HCT116 (cell line): ENCODE measurements at regions not wholly inside any gene's neighbourhood (a gene's known extent, or its start where the extent isn't known, plus 50 kb on each side); places are given as distances from the start of the nearest gene placed in this dataset.

Experiments
- ATAC-seq: fragments of 200-7000 bp; cut with Tn5 transposase; 2 replicates; pipeline ENCODE4 v1.9.1; 2020; ENCODE audit warnings: mild to moderate bottlenecking, moderate library complexity
- BruUV-seq: library from RNA; stranded (reverse); fragments of 400-500 nt; replicated peaks from 2 replicates; lab custom pipeline; 2021; lab: Mats Ljungman, UMichigan
- CTCF ChIA-PET: fragments of 300-600 bp; sonication (Branson Sonifier 250); formaldehyde crosslinking; loops from one replicate; lab custom pipeline; 2021; ENCODE audit warnings: antibody characterized with exemption; lab: Charles Lee
- POLR2A ChIA-PET: fragments of 300-600, 350-600 bp; sonication (Branson Sonifier 250); formaldehyde crosslinking; loops from one replicate; lab custom pipeline; 2021; ENCODE audit warnings: antibody characterized with exemption; lab: Charles Lee
- RAD21 ChIA-PET, 2 experiments: fragments of 300-600 bp; sonication (Branson Sonifier 250); formaldehyde crosslinking; loops; one replicate each; lab custom pipeline; 2023; ENCODE audit warnings: low total read pairs in 2 of 2; ENCODE audit not compliant: uncharacterized antibody in 2 of 2, unreplicated experiment in 2 of 2, low non-redundant PET in 1 of 2; lab: Charles Lee
- DNase-seq: peaks from one replicate; pipeline ENCODE4 v3.0.0-alpha.2; 2010; ENCODE audit warnings: low read depth, low spot score
- H2AFZ ChIP-seq: fragments of 200-600 bp; shearing (Covaris generic), sonication (generic); 2 replicates; pipeline ENCODE4 v1.6.1; 2017; ENCODE audit warnings: low read depth, mixed run types, mixed read lengths, antibody characterized with exemption, low read length; ENCODE audit not compliant: poor library complexity, severe bottlenecking
- H3K27ac ChIP-seq: 2 replicates; pipeline ENCODE4 v1.5.1; 2012; ENCODE audit warnings: low read depth, low read length
- H3K27me3 ChIP-seq: fragments of 200-600 bp; sonication (generic); 2 replicates; pipeline ENCODE4 v1.6.1; 2016; ENCODE audit warnings: mixed run types, low read length, mixed read lengths; ENCODE audit not compliant: insufficient read depth
- H3K36me3 ChIP-seq, 2 experiments: fragments of 200-500 bp in 1 of 2; fragments of 200-600 bp in 1 of 2; sonication (Bioruptor generic) in 1 of 2; sonication (generic) in 1 of 2; 2 replicates each; pipeline versions ENCODE4 v1.5.1 to v1.6.1; 2014 to 2016; ENCODE audit warnings: low read length in 2 of 2, inconsistent platforms in 1 of 2, mixed read lengths in 1 of 2, mixed run types in 1 of 2; ENCODE audit not compliant: insufficient read depth in 2 of 2, control insufficient read depth in 1 of 2
- H3K4me1 ChIP-seq, 2 experiments: fragments of 200-600 bp in 1 of 2; sonication (generic) in 1 of 2; 2 replicates each; pipeline versions ENCODE4 v1.5.1 to v1.6.1; 2012 to 2017; ENCODE audit warnings: low read length in 2 of 2, inconsistent platforms in 1 of 2, mild to moderate bottlenecking in 1 of 2, mixed read lengths in 1 of 2, mixed run types in 1 of 2, moderate library complexity in 1 of 2; ENCODE audit not compliant: insufficient read depth in 2 of 2, control insufficient read depth in 1 of 2
- H3K4me2 ChIP-seq: fragments of 200-600 bp; sonication (generic); 2 replicates; pipeline ENCODE4 v1.6.1; 2017; ENCODE audit warnings: mixed run types, low read length, mixed read lengths
- H3K4me3 ChIP-seq, 2 experiments: fragments of 200-600 bp in 1 of 2; sonication (generic) in 1 of 2; replicated peaks in 1 of 2; 2 replicates each; pipeline ENCODE4 v1.5.1; 2011 to 2016; ENCODE audit warnings: low read length in 2 of 2, control low read depth in 1 of 2, low read depth in 1 of 2, mild to moderate bottlenecking in 1 of 2, mixed read lengths in 1 of 2, mixed run types in 1 of 2
- H3K79me2 ChIP-seq: fragments of 200-600 bp; sonication (generic); 2 replicates; pipeline ENCODE4 v1.6.1; 2017; ENCODE audit warnings: mild to moderate bottlenecking, mixed run types, low read length, moderate library complexity, mixed read lengths; ENCODE audit not compliant: insufficient read depth
- H3K9ac ChIP-seq: fragments of 200-600 bp; sonication (generic); 2 replicates; pipeline ENCODE4 v1.6.1; 2016; ENCODE audit warnings: low read length, mixed read lengths
- H3K9me2 ChIP-seq: fragments of 200-600 bp; sonication (generic), shearing (Covaris generic); 2 replicates; pipeline ENCODE4 v1.6.1; 2017; ENCODE audit warnings: mixed run types, mild to moderate bottlenecking, moderate library complexity; ENCODE audit not compliant: insufficient read depth
- H3K9me3 ChIP-seq, 2 experiments: fragments of 200-500 bp in 1 of 2; fragments of 200-600 bp in 1 of 2; sonication (Bioruptor generic) in 1 of 2; sonication (generic) in 1 of 2; 2 replicates each; pipeline ENCODE4 v1.6.1; 2014 to 2017; ENCODE audit warnings: low read length in 2 of 2, mixed read lengths in 2 of 2, inconsistent platforms in 1 of 2, low read depth in 1 of 2, mild to moderate bottlenecking in 1 of 2, mixed run types in 1 of 2, moderate library complexity in 1 of 2; ENCODE audit not compliant: control insufficient read depth in 1 of 2, insufficient read depth in 1 of 2
- H4K20me1 ChIP-seq: fragments of 200-600 bp; sonication (generic), shearing (Covaris generic); 2 replicates; pipeline ENCODE4 v1.6.1; 2017; ENCODE audit warnings: mixed run types, mild to moderate bottlenecking, moderate library complexity; ENCODE audit not compliant: insufficient read depth
- CEBPB ChIP-seq: IDR thresholded peaks from 2 replicates; pipeline ENCODE4 v1.6.1; 2012; ENCODE audit warnings: low read depth
- ELF1 ChIP-seq: IDR thresholded peaks from 2 replicates; pipeline ENCODE4 v1.6.1; 2012; ENCODE audit warnings: low read depth, borderline replicate concordance
- EZH2 ChIP-seq: fragments of 200-600 bp; sonication (generic); IDR thresholded peaks from 2 replicates; pipeline ENCODE4 v1.6.1; 2017; ENCODE audit warnings: antibody characterized with exemption, mixed run types
- FOSL1 ChIP-seq: IDR thresholded peaks from 2 replicates; pipeline ENCODE4 v1.6.1; 2012; ENCODE audit warnings: low read depth
- JUND ChIP-seq: IDR thresholded peaks from 2 replicates; pipeline ENCODE4 v1.6.1; 2012
- POLR2AphosphoS5 ChIP-seq: IDR thresholded peaks from 2 replicates; pipeline ENCODE4 v1.6.1; 2011; ENCODE audit warnings: mild to moderate bottlenecking, low read depth, low read length, moderate library complexity
- SIN3A ChIP-seq: IDR thresholded peaks from 2 replicates; pipeline ENCODE4 v1.6.1; 2012; ENCODE audit warnings: low read depth
- SP1 ChIP-seq: IDR thresholded peaks from 2 replicates; pipeline ENCODE4 v1.6.1; 2012; ENCODE audit warnings: low read depth
- SRF ChIP-seq: IDR thresholded peaks from 2 replicates; pipeline ENCODE4 v1.6.1; 2012; ENCODE audit warnings: low read depth
- ZFX ChIP-seq: fragments of 450-650 bp; IDR thresholded peaks from 2 replicates; pipeline ENCODE4 v1.6.1; 2017
- intact Hi-C: fragments of 100-400 bp; cut with micrococcal nuclease; formaldehyde crosslinking; loops from 2 replicates; pipeline ENCODE4 v1.10.0; 2022
- TF ChIP-seq, protein P1 (sequence below): IDR thresholded peaks from 2 replicates; pipeline ENCODE4 v1.6.1; 2012
- TF ChIP-seq, protein P2 (sequence below), 3 experiments: fragments of 200-600 bp in 1 of 3; sonication (generic) in 1 of 3; IDR thresholded peaks in 2 of 3; conservative IDR thresholded peaks in 1 of 3; 2 replicates each; pipeline ENCODE4 v1.5.1; 2012 to 2017; ENCODE audit warnings: low read depth in 2 of 3, low read length in 2 of 3, antibody characterized with exemption in 1 of 3, borderline replicate concordance in 1 of 3, control low read depth in 1 of 3, mild to moderate bottlenecking in 1 of 3, mixed read lengths in 1 of 3, mixed run types in 1 of 3, moderate library complexity in 1 of 3; ENCODE audit not compliant: insufficient read depth in 1 of 3
- TF ChIP-seq, protein P3 (sequence below): IDR thresholded peaks from 2 replicates; pipeline ENCODE4 v1.6.1; 2012

DNA sequence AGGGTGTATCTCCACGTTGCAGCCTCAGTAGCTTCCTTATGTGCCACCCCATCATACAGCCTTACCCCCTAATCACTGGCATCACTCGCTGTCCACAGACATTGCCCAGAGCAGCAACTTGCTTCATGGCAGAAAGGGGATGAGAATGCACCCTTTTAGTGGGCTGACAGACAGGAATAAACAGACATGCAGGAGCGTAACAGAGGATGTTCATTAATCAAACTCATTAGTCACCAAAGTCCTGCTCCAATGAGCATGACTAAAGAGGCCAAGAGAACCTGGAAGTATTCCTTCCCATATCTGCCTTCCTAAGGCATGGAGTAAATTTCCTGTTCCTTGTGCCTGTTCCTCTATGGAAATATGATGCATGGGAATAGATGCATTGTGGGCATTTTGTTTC is 197.0 kb downstream of the PHLDA1 start:
- H3K9ac ChIP-seq: no peak overlapping the region
- no peak for DNase-seq
- ATAC-seq: no peak
- H3K27me3 ChIP-seq: no peaks in the 10 kb centered on the region
- no TSS peak for BruUV-seq
- RAD21 ChIA-PET: no interaction called here
- H3K79me2 ChIP-seq: no peaks in the 10 kb centered on the region
- no peaks in the 10 kb centered on the region for H3K9me3 ChIP-seq
- no peak for TF ChIP-seq FOSL1
- TF ChIP-seq SP1: no peak
- TF ChIP-seq CEBPB: no peak
- TF ChIP-seq, protein P1, sequence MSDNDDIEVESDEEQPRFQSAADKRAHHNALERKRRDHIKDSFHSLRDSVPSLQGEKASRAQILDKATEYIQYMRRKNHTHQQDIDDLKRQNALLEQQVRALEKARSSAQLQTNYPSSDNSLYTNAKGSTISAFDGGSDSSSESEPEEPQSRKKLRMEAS: no peak
- TF ChIP-seq ELF1: no peak
- TF ChIP-seq ZFX: no peak
- no peak for TF ChIP-seq POLR2AphosphoS5
- TF ChIP-seq SIN3A: no peak
- TF ChIP-seq SRF: no peak
- no peak for TF ChIP-seq EZH2
- no peak for TF ChIP-seq JUND
- TF ChIP-seq, protein P2, sequence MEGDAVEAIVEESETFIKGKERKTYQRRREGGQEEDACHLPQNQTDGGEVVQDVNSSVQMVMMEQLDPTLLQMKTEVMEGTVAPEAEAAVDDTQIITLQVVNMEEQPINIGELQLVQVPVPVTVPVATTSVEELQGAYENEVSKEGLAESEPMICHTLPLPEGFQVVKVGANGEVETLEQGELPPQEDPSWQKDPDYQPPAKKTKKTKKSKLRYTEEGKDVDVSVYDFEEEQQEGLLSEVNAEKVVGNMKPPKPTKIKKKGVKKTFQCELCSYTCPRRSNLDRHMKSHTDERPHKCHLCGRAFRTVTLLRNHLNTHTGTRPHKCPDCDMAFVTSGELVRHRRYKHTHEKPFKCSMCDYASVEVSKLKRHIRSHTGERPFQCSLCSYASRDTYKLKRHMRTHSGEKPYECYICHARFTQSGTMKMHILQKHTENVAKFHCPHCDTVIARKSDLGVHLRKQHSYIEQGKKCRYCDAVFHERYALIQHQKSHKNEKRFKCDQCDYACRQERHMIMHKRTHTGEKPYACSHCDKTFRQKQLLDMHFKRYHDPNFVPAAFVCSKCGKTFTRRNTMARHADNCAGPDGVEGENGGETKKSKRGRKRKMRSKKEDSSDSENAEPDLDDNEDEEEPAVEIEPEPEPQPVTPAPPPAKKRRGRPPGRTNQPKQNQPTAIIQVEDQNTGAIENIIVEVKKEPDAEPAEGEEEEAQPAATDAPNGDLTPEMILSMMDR (IDR thresholded peaks at IDR 0.05 in 2 of 3, conservative IDR thresholded peaks at IDR 0.05 in 1 of 3; ENCODE audit: borderline replicate concordance in 1 of 3, insufficient read depth in 1 of 3, low read depth in 2 of 3, low read length in 2 of 3): no peak
- TF ChIP-seq, protein P3, sequence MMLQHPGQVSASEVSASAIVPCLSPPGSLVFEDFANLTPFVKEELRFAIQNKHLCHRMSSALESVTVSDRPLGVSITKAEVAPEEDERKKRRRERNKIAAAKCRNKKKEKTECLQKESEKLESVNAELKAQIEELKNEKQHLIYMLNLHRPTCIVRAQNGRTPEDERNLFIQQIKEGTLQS: no peak
- intact Hi-C loops: no loop called here
- H2AFZ ChIP-seq: no peak overlapping the region
- peaks cover 0 to 5% of the 10 kb centered on the region in 2 experiments; a peak in 1 of 4 replicates for H3K36me3 ChIP-seq
- H3K27ac ChIP-seq: 0 out of 2 replicates have a peak overlapping the region, but pooled peaks have one; percentile 35
- no peaks in the 10 kb centered on the region for H3K9me2 ChIP-seq
- H3K4me2 ChIP-seq: no peak overlapping the region
- POLR2A ChIA-PET: no interaction called here
- CTCF ChIA-PET: no interaction called here
- H3K4me3 ChIP-seq: no peak overlapping the region
- H3K4me1 ChIP-seq: peaks cover 14 to 17% of the 10 kb centered on the region in 2 experiments
- no peaks in the 10 kb centered on the region for H4K20me1 ChIP-seq
